Epithelial cell of esophagus (primary cell): ENCODE measurements at regions not wholly inside any gene's neighbourhood (a gene's known extent, or its start where the extent isn't known, plus 50 kb on each side); places are given as distances from the start of the nearest gene placed in this dataset.
"Not testable (repeated sequence)": the region's sequence is repeated elsewhere in the genome, so short reads cannot be mapped to it uniquely, and the experiment has no call there.

Experiments
- DNase-seq: peaks from one replicate; pipeline ENCODE4 v3.0.0; 2010; ENCODE audit warnings: low read depth
- H3K4me3 ChIP-seq: 2 replicates; pipeline ENCODE4 v1.5.1; 2011; ENCODE audit warnings: mild to moderate bottlenecking, low read length, control low read depth
- TF ChIP-seq, protein P1 (sequence below): IDR thresholded peaks from 2 replicates; pipeline ENCODE4 v1.5.1; 2011; ENCODE audit warnings: low read depth, mild to moderate bottlenecking, low read length, control low read depth, inconsistent platforms; ENCODE audit not compliant: insufficient read depth; ENCODE audit errors: missing control alignments

DNA sequence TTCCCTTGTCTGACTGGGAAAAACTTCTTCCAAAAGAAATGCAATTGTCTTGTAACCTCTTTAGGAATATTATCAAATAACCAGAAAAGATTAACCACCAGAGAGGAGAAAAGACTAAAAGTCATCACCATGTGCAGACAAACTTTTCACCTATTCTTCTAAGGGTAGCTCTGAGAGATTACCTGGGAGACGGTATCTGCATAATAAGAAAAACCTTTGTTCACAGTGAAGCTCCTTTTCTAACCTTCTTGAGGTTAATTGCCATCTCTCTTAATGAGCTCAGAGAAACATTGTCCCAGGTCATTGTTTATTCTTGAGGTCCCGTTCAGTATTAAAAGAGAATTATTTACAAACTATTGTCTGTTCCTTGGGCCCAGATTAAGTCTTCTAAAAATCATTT lies 1091.2 kb upstream of the LRRTM1 start:
- TF ChIP-seq, protein P1, sequence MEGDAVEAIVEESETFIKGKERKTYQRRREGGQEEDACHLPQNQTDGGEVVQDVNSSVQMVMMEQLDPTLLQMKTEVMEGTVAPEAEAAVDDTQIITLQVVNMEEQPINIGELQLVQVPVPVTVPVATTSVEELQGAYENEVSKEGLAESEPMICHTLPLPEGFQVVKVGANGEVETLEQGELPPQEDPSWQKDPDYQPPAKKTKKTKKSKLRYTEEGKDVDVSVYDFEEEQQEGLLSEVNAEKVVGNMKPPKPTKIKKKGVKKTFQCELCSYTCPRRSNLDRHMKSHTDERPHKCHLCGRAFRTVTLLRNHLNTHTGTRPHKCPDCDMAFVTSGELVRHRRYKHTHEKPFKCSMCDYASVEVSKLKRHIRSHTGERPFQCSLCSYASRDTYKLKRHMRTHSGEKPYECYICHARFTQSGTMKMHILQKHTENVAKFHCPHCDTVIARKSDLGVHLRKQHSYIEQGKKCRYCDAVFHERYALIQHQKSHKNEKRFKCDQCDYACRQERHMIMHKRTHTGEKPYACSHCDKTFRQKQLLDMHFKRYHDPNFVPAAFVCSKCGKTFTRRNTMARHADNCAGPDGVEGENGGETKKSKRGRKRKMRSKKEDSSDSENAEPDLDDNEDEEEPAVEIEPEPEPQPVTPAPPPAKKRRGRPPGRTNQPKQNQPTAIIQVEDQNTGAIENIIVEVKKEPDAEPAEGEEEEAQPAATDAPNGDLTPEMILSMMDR, result no peak
- no peak overlapping the region for H3K4me3 ChIP-seq
- DNase-seq, result no peak

DNA sequence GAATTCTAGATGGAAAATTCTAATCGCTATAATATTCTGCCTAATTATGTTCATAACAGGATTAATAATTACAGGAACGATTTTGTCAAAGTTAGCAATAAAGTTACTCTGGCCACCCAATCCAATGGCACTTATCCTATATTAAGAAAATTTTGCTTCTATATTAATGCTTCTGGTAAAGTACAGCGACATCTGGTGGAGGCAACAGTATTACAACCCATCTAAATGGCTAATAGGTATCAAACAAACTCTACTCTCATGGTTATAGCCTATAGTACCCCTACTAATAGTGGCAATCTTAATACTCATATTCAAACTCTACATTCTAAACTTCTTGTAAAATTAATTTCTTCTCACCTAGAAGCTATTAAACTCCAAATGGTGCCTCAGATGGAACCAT lies 1084.7 kb upstream of the LRRTM1 start:
- peak; percentile 5 for DNase-seq
- no peak overlapping the region for H3K4me3 ChIP-seq
- TF ChIP-seq, protein P1, result no peak

DNA sequence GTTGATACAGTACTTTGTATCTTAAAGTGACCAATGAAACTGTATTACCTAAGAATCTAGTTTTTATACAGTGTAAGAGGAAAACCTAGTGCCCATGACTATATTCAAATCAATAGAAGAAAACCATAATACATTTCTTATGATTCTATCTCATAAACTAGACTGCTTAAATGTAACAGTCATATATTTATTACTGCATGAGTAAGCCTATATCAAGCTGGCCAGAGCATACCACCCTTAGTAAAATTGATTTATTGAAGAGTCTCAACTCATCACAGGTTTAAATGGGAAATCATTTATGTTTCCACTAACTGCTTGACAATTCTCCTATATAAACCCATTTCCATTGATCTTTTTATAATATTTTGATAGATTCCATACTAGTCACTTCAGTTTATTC lies 1059.2 kb upstream of the LRRTM1 start:
- H3K4me3 ChIP-seq, result no peak overlapping the region
- no peak for DNase-seq
- TF ChIP-seq, protein P1, result no peak

DNA sequence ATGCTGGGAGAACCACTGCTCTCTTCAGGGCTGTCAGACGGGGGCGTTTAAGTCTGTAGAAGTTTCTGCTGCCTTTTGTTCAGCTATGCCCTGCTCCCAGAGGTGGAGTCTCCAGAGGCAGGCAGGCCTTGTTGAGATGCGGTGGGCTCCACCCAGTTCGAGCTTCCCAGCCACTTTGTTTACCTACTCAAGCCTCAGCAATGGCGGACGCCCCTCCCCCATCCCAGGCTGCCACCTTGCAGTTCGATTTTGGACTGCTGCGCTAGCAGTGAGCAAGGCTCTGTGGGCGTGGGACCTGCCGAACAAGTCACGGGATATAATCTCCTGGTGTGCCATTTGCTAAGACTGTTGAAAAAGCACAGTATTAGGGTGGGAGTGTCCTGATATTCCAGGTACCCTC lies 1057.9 kb upstream of the LRRTM1 start:
- not testable (repeated sequence) for DNase-seq, H3K4me3 ChIP-seq

DNA sequence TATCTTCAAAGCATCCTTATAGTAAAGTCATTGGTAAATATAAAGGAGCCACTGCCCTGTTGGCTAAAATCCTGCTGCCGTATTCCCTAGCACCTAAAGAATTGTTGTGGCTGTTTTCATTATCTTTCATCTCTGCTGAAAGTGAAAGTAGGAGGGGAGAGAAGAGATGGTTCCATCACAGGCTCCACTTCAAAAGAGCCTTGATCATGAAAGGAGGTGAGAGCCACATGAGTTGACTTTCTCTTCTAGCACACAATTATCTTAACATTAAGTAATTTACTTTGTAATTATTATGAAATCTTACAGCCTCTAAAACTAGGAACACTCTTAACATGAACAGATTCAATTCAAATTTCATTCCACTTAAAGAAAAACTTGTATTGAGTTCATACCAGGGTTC lies 1050.9 kb upstream of the LRRTM1 start:
- no peak for DNase-seq
- no peak overlapping the region for H3K4me3 ChIP-seq
- TF ChIP-seq, protein P1, result no peak

DNA sequence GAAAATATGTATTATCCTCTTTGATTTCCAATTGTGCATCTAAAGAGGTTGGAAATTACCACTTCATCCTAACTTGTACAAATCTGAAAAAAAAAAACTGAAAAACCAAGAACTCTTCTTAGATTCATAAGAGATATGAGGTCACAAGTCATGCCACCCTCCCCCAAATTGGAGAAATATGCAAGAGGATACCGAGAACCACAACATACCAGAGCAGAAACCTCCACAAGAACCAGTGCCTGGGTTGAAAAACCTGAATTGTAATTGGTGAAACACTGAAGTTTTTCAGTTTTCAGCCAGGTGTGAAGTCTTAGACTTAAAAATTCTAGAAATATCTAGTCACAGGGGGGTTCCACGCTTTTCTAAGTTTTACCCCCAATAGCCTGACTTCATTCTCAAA lies 1029.5 kb upstream of the LRRTM1 start:
- no peak for DNase-seq
- TF ChIP-seq, protein P1, result no peak

DNA sequence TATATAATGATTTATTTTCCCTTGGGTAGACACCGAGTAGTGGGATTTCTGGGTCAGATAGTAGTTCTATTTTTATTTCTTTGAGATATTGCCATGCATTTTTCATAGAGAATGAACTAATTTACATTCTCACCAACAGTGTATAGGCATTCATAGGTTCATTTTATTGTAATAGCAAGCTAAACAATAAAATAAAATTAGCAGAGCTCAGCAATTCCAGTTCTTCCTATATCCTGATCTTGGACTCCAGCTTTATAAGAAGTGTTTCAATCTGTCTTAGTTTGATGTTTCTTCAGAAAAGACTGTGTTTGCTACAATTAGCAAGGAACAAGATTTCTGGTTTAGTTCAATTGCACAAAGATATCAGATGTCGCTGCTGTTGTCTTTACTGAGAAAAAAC lies 1024.4 kb upstream of the LRRTM1 start:
- DNase-seq, result no peak
- no peak overlapping the region for H3K4me3 ChIP-seq
- TF ChIP-seq, protein P1, result no peak

More for the DNA sequence above, 1029.5 kb upstream of the LRRTM1 start:
- H3K4me3 ChIP-seq, result no peak overlapping the region

DNA sequence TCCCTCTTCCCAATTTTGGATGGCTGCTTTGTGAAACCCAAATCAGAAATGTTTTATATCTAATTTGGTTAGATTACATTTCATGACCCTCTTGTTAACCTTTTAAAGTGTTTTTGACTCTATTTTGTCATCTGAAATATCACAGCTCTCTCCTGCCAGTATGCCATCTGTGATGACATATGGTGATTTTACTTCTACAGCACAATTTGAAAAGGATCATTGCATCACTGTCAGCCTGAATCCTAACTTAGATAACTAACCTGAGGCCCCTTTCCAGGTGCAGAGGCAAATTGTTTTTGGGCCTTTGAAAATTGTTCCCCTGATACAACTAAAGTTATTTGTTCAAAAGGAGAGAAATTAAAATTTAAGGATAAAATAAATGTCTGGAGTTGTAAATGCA lies 1023.4 kb upstream of the LRRTM1 start:
- DNase-seq, result no peak
- TF ChIP-seq, protein P1, result no peak
- H3K4me3 ChIP-seq, result no peak overlapping the region
